ENCODE measurements at regions not wholly inside any gene's neighbourhood (a gene's known extent, or its start where the extent isn't known, plus 50 kb on each side); places are given as distances from the start of the nearest gene placed in this dataset.

DNA sequence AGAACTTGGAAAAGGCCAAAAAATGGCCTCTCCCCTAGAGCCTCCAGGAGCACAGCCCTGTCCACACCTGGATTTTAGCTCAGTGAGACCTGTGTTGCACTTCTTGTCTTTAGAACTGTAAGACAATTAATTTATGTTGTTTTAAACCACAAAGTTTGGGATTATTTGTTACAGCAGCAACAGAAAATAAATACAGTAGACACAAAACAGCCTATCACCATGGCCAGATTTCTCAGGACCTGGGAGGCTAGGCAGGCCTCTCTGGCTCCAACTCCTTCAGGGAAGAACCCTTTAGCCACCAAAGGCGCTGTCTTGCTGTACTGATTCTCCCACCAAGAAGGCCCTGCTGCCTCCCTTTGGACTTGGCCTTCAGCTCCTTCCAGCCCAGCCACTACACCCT is 54.1 kb upstream of the PSAP start:
- no peak overlapping the region for H3K4me2 ChIP-seq (ENCODE audit: insufficient read depth, low read length)
- no peak overlapping the region for H3K27ac ChIP-seq (ENCODE audit: insufficient read depth, low read depth, low read length)
- dilution Hi-C loops (cut with MboI; ENCODE audit: extremely low pct_ligation_motif_present, low sequenced_read_pairs) (no loop called here), intact Hi-C loops (cut with micrococcal nuclease) (no loop called here)
- TF ChIP-seq FOS (IDR thresholded peaks at IDR 0.05; ENCODE audit: borderline replicate concordance, insufficient read depth, low read length): no peak
- no peak for TF ChIP-seq JUN (IDR thresholded peaks at IDR 0.05; ENCODE audit: borderline replicate concordance, insufficient read depth, insufficient read length, low read depth)
- no peak for TF ChIP-seq POLR2A (IDR thresholded peaks at IDR 0.05; ENCODE audit: low read depth, low read length)
- no peak for TF ChIP-seq POLR2AphosphoS5 (IDR thresholded peaks at IDR 0.05; ENCODE audit: insufficient read depth, low read depth, low read length)
- TF ChIP-seq, protein P1, sequence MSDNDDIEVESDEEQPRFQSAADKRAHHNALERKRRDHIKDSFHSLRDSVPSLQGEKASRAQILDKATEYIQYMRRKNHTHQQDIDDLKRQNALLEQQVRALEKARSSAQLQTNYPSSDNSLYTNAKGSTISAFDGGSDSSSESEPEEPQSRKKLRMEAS (IDR thresholded peaks at IDR 0.05; ENCODE audit: insufficient read depth, insufficient read length): no peak
- TF ChIP-seq MYC (IDR thresholded peaks at IDR 0.05; ENCODE audit: low read depth, low read length): no peak
- no peak for TF ChIP-seq EZH2 (IDR thresholded peaks at IDR 0.05; ENCODE audit: borderline replicate concordance, low read depth, low read length, severe bottlenecking)
- no peak for TF ChIP-seq GATA2 (IDR thresholded peaks at IDR 0.05; ENCODE audit: insufficient read depth, insufficient read length, low read depth, low read length)
- TF ChIP-seq, protein P2, sequence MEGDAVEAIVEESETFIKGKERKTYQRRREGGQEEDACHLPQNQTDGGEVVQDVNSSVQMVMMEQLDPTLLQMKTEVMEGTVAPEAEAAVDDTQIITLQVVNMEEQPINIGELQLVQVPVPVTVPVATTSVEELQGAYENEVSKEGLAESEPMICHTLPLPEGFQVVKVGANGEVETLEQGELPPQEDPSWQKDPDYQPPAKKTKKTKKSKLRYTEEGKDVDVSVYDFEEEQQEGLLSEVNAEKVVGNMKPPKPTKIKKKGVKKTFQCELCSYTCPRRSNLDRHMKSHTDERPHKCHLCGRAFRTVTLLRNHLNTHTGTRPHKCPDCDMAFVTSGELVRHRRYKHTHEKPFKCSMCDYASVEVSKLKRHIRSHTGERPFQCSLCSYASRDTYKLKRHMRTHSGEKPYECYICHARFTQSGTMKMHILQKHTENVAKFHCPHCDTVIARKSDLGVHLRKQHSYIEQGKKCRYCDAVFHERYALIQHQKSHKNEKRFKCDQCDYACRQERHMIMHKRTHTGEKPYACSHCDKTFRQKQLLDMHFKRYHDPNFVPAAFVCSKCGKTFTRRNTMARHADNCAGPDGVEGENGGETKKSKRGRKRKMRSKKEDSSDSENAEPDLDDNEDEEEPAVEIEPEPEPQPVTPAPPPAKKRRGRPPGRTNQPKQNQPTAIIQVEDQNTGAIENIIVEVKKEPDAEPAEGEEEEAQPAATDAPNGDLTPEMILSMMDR (IDR thresholded peaks at IDR 0.05; ENCODE audit: extremely low read depth in 1 of 2, insufficient read depth in 1 of 2, low read depth in 1 of 2, low read length in 2 of 2): no peak
- no peaks in the 10 kb centered on the region for H4K20me1 ChIP-seq (replicated peaks; ENCODE audit: control insufficient read depth, extremely low read depth, insufficient read depth, low read length)
- no peak overlapping the region for H2AFZ ChIP-seq (ENCODE audit: low read depth, low read length)
- H3K27me3 ChIP-seq (ENCODE audit: control insufficient read depth in 2 of 2, insufficient read depth in 2 of 2, low read length in 2 of 2): no peaks in the 10 kb centered on the region
- POLR2A ChIA-PET: interaction anchor here (0.7 kb wide), 1 partner anchor 44 kb away, joined by 3 read pairs; no protein-coding TSS in a partner anchor
- H3K36me3 ChIP-seq (ENCODE audit: control insufficient read depth in 2 of 2, extremely low read depth in 1 of 2, insufficient read depth in 2 of 2, low read length in 2 of 2): no peaks in the 10 kb centered on the region
- no peaks in the 10 kb centered on the region for H3K79me2 ChIP-seq (ENCODE audit: control insufficient read depth, insufficient read depth, low read length)
- peaks cover 4% of the 10 kb centered on the region for H3K4me1 ChIP-seq (ENCODE audit: control insufficient read depth, extremely low read depth, insufficient read depth, low read length)
- H3K9me1 ChIP-seq (replicated peaks; ENCODE audit: control insufficient read depth, extremely low read depth, insufficient read depth, low read length): no peaks in the 10 kb centered on the region
- no peaks in the 10 kb centered on the region for H3K9me3 ChIP-seq (replicated peaks; ENCODE audit: control insufficient read depth, insufficient read depth, low read length)
- H3K4me3 ChIP-seq (replicated peaks in 1 of 3; ENCODE audit: insufficient read depth in 1 of 3, low read depth in 1 of 3, low read length in 3 of 3): no peak overlapping the region
- CTCF ChIA-PET: interaction anchor here (1.1 to 4.8 kb wide), 4 partner anchors 9 to 143 kb away, joined by 3 to 46 read pairs (median 9); no protein-coding TSS in a partner anchor
- DNase-seq (ENCODE audit: low read depth, low spot score) (no peak), FAIRE-seq (no peak)
- H3K9ac ChIP-seq (replicated peaks; ENCODE audit: extremely low read depth, insufficient read depth, low read length): no peak overlapping the region
- no TSS peak for BruUV-seq (replicated peaks)
